ENCODE measurements at regions not wholly inside any gene's neighbourhood (a gene's known extent, or its start where the extent isn't known, plus 50 kb on each side); places are given as distances from the start of the nearest gene placed in this dataset.
A peak's percentile ranks its signal among the peaks of the same experiment; 100 is the strongest.
"Not testable (repeated sequence)": the region's sequence is repeated elsewhere in the genome, so short reads cannot be mapped to it uniquely, and the experiment has no call there.

GRCh38 chr6:133802861-133803260 lies 86.1 kb upstream of the TCF21 start:
- no peak for DNase-seq

GRCh38 chr6:133804265-133804664 lies 84.6 kb upstream of the TCF21 start:
- no peak for DNase-seq

DNA sequence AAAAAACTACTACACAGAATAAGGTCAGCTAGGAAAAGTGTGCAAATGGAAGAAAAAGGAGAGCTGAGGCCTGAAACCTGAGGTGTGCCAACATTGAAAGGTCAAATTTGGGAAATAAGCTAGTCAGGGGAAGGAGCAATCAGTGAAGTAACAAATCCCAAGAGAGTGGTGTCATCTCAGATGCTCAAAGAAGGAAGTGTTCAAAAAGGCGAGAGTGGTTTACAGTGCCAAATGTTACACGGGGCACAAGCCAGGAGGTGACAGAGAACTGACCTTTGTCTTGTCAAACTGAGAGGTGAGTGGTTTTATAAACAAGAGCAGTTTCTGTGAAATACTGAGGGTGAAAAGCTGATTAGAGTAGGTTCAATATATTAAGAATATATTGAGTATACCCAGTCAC lies 83.0 kb upstream of the TCF21 start:
- no peak for DNase-seq

DNA sequence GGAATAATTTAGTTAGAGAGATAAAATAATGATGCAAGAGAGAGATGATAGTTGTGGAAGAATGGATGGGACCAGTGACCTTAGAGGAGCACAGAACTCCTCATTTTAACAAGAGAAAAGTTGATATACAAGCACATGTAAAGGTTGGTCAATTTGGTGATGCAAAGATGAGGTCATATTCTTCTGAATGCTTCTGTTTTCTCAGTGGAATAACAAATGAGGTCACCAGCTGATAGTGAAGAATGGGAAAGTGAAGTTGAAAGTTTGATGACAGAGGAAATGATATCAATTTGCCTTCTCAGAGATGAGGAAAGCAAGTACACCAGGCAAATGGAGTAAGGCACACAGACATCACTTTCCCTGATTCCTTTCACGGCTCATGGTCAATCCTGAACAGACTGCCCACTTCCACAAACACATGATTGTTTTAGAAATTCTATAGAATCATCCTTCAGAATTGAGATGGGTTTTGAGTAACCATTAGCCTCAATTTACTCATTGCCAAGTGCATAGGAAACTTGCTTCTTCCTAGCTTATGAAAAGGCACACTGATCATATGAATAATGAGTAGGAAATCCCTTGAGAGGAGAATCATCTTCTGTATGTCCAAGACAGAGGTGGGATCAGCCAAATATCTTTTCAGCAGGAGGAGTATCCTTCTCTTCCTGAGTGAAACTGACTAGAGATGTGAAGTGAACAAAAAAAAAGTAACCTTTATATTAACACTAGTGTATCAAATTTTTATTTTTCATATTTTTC lies 82.4 kb upstream of the TCF21 start:
- DNase-seq: no peak

DNA sequence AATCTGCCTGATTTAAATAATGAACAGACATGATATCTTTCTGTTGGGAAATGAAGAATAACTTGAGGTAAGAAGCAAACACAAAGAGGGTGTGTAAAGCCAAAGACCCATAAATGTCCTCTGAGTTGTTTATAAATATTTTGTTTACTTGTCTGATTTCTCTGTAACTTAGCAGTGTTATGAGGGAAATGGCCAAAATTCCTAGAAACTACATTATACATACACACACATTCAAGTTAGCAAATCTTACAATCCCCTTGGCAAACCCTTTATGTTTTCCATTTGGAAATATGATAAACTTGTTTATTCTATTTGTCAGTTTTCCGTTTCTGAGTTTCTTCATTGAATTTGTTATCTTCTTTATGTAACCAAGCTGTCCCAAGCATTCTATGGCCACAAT lies 81.4 kb upstream of the TCF21 start:
- no peak for DNase-seq

- DNase-seq: no peak
Observed at GRCh38 chr6:133809406-133809805, 79.5 kb upstream of the TCF21 start.

DNA sequence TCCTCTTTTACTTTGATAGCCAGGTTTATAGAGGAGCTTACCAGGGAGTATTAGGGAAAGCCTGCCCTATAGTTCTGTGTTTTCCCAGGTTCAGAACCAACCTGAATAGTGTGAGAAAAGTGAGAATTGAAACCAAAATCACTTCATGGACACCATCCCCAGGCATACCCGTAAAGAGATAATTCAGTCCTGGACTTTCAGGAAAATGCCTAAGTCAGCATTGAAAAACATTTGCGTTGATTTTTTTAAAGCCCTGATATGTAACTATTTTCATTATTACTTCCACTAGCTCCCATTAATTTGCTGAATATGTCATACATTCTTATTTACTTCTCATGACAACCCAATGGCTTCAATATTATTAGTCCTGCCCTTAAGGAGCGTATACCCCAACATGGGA lies 77.4 kb upstream of the TCF21 start:
- DNase-seq: no peak

GRCh38 chr6:133812446-133812845 lies 76.5 kb upstream of the TCF21 start:
- not testable (repeated sequence) for DNase-seq

DNA sequence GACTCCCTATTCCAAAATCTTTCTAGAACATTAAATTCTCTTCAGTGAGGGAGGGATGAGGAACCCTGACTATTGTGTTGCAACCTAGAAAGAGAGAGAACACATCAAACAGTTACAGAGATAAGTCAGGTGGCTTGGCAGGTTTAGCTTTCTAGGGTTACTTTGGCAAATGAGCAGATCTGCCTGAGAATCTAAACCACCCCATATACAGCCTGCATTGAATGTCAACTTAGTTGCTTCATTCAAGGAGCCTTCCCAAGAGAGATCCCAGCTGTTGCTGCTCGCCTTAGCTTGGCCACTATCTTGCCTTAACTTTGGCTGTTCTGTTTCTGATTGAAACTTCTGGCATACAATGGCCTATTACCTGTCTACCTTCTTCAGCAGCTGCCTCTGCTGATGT lies 74.7 kb upstream of the TCF21 start:
- DNase-seq: no peak

GRCh38 chr6:133814797-133815196 lies 74.1 kb upstream of the TCF21 start:
- no peak for DNase-seq

DNA sequence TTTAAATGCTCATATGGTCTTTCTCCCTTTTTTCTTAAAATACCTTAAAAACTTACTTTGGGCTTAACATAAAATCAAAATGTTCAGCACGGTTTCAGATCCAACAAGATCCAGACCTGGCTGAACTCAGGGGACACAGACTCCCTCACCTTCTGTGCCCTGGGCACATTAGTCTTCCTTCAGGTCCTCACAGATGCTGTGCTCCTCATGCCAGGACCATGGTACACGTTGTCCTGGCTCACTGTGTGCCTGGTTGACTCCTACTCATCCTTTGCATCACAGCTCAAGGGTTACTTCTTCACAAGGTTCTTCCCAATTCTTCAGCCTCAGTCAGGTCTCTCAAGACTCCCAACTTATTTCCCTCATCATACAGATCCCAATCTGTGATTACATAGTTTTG lies 73.6 kb upstream of the TCF21 start:
- no peak for DNase-seq

DNA sequence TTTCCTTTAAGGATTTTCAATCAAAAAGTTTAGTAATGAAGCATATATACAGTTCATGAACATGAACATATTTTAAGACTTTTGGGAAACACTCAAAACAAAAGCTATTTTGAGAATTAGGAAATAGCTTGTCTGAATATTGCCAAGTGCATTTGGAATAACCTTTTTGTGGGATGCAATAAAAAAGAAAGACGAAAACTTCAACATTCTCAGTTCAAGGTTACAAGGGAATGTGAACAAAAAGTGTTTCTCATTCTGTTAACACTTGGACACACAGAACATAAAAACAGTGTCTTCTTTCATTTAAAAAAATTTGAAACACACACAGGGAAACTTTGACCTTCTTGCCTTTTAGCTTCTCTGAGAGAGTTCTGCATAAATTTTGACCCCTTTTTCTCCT lies 72.7 kb upstream of the TCF21 start:
- no peak for DNase-seq

DNA sequence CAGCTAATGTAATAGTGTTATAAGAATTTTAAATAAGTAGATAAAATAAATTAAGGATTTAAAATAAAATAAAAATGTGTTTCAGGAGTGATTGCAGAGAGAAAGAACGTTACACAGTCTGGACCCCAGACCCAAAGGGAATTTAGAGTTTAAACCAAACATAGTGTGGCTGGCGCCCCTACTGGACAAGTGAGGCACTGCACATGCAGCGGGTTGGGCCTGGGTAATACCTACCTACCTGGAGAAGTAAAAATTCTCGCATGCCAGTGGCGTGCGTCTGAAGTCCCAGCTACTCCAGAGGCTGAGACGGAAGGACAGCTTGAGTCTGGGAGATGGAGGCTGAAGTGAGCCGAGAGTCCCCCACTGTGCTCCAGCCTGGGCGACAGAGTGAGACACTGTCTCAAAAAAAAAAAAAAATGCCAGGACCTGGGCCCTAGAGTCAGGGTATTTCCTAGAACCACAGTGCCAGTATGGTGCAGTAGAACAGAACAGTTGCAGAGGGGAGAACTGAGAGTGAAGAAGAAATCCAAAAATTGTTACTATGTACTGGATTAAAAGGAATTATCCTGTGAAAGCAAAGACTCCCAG lies 71.4 kb upstream of the TCF21 start:
- DNase-seq: no peak

DNA sequence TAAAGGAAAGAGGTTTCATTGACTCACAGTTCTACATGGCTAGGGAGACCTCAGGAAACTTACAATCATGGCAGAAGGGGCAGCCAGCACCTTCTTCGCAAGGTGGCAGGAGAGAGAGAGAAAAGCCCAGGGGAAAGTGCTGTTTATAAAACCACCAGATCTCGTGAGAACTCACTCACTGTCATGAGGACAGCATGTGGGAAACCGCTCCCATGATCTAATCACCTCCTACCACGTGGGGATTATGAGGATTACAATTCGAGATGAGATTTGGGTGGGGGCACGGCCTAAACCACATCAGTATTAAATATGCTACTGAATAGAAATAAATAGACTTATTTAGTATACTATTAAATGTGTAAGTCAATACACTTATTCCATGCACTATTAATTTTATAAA lies 70.6 kb upstream of the TCF21 start:
- DNase-seq: no peak

GRCh38 chr6:133820208-133820607 lies 68.7 kb upstream of the TCF21 start:
- no peak for DNase-seq

DNA sequence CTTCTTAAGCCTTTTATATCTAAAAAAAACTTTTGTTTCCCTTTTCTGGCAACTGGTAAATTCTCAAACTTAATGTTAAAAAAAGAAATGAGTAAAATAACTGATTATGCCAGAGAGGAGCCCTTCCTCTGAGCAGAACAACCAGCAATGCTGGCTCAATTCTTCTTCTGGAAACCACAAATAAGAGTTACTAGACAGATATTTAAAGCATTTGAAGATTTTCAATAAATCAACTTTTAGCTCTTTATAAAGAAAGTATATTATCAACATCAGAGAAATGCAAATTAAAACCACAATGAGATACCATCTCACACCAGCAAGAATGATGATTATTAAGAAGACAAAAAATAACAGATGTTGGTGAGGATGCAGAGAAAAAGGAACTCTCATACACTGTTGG lies 61.1 kb upstream of the TCF21 start:
- no peak for DNase-seq

- DNase-seq: no peak
Observed at GRCh38 chr6:133833949-133834359, 55.0 kb upstream of the TCF21 start.

DNA sequence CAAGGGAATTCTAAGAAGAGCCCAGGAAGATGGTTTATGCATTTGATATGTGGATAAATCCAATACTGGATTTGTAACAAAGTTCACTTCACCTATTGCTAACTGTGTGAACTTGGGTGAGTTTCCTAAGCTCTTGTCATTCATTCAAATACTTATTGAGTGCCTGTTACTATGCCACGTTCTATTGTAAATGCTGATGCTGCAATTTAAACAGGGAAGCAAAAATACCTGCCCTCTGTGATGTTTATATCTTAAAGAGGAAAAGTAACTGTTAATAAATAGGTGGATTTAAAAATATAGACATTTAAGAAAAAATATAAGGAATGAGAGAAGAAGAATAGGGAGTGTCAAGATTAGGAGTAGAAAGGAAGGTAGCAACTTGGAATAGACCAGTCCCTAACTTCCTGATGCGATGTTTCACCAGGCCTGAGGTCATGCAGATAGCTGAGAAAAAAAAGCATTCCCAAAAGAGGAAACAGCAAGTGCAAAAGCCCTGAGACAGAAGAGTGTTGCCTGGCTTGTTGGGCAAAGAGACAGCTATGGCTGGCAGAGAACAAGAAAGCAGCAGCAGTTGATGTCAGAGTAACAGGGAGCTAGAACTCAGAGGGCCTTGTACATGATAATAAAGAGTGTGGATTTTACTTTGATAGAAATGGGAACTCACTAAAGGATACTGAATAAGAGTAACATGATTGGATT lies 54.3 kb upstream of the TCF21 start:
- no peak for DNase-seq

GRCh38 chr6:133835901-133836300 lies 53.0 kb upstream of the TCF21 start:
- no peak for DNase-seq

DNA sequence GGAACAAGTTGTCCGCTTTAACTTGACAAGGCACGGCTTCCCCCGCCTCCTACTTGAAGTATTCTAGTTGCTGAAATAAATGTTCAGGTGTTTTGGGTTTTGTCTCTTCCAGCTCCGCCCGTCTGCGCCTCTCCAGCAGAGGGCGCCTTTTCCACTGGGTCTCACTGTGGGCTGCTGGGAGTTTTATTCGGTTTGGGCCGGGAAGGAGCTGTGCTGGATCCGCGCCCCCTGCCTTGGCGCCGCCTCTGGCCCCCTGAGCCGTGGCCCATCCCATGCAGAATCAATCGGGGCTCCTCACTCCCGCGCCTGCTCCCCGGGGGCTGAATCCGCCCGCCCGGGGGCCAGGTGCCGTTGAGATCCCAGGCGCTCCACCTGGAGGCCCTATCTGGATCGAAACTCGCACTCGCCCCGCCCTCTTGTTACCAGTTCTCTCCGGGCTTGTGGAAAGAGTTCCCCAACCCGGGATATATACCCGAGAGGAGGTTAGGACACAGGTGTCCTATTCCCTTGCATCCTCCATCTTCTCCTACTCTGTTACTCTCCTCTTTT lies 51.0 kb upstream of the TCF21 start:
- DNase-seq: peak; percentile 50 to 66

Data from NCI-H187 (cell line).